Lower leg skin (tissue), 3 donors: ENCODE measurements at regions not wholly inside any gene's neighbourhood (a gene's known extent, or its start where the extent isn't known, plus 50 kb on each side); places are given as distances from the start of the nearest gene placed in this dataset.

Experiments
- CTCF ChIP-seq, 3 donors: fragments of 450-650 bp; IDR thresholded peaks; one replicate each; pipeline ENCODE4 v1.5.1; 2016; ENCODE audit warnings: antibody characterized with exemption in 3 of 3, mild to moderate bottlenecking in 3 of 3, moderate library complexity in 2 of 3
- POLR2A ChIP-seq, 2 donors: fragments of 450-650 bp; IDR thresholded peaks; one replicate each; pipeline ENCODE4 v1.6.1; 2016 to 2017; ENCODE audit warnings: antibody characterized with exemption in 2 of 2, mild to moderate bottlenecking in 1 of 2, moderate library complexity in 1 of 2

- TF ChIP-seq CTCF (IDR thresholded peaks at IDR 0.05) (no peak), POLR2A (IDR thresholded peaks at IDR 0.05) (no peak)
Measured at GRCh38 chr22:48352086-48352911, 1475.4 kb downstream of the BRD1 start.
